Activated CD8-positive, alpha-beta memory T cell treated with anti-CD3 and anti-CD28 coated beads, Interleukin-2, amount 50 U/mL, for 48 hours (primary cell): ENCODE measurements at regions not wholly inside any gene's neighbourhood (a gene's known extent, or its start where the extent isn't known, plus 50 kb on each side); places are given as distances from the start of the nearest gene placed in this dataset.
"Not testable (repeated sequence)": the region's sequence is repeated elsewhere in the genome, so short reads cannot be mapped to it uniquely, and the experiment has no call there.

Experiments used
- DNase-seq: peaks from one replicate; pipeline ENCODE4 v3.0.0-alpha.2; 2020

GRCh38 chr11:37841016-37841415, 1243.0 kb upstream of the RAG2 start:
- no peak for DNase-seq

- DNase-seq, result not testable (repeated sequence)
These were observed 1242.3 kb upstream of the RAG2 start for GRCh38 chr11:37840345-37840744.

GRCh38 chr11:37830529-37830928, 1232.5 kb upstream of the RAG2 start:
- DNase-seq, result no peak

GRCh38 chr11:37817727-37818270, 1219.8 kb upstream of the RAG2 start:
- DNase-seq, result no peak

GRCh38 chr11:37812281-37812880, 1214.3 kb upstream of the RAG2 start:
- no peak for DNase-seq

- no peak for DNase-seq
These were observed 1213.3 kb upstream of the RAG2 start for GRCh38 chr11:37811349-37811748.

GRCh38 chr11:37804666-37805065, 1206.6 kb upstream of the RAG2 start:
- no peak for DNase-seq

- DNase-seq, result no peak
These were observed 1190.3 kb upstream of the RAG2 start for GRCh38 chr11:37788141-37788877.

GRCh38 chr11:37786214-37786755, 1188.2 kb upstream of the RAG2 start:
- DNase-seq, result no peak

- no peak for DNase-seq
These were observed 1176.4 kb upstream of the RAG2 start for GRCh38 chr11:37774441-37774840.

GRCh38 chr11:37770145-37770544, 1172.1 kb upstream of the RAG2 start:
- DNase-seq, result no peak

- DNase-seq, result no peak
These were observed 1164.0 kb upstream of the RAG2 start for GRCh38 chr11:37762079-37762478.

- no peak for DNase-seq
These were observed 1157.5 kb upstream of the RAG2 start for GRCh38 chr11:37755521-37755920.

GRCh38 chr11:37748641-37749040, 1150.6 kb upstream of the RAG2 start:
- no peak for DNase-seq

- DNase-seq, result no peak
These were observed 1149.1 kb upstream of the RAG2 start for GRCh38 chr11:37747121-37747520.

GRCh38 chr11:37727371-37727770, 1129.3 kb upstream of the RAG2 start:
- no peak for DNase-seq

- DNase-seq, result no peak
These were observed 1126.3 kb upstream of the RAG2 start for GRCh38 chr11:37724315-37724714.

GRCh38 chr11:37721485-37721884, 1123.4 kb upstream of the RAG2 start:
- no peak for DNase-seq

- DNase-seq, result no peak
These were observed 1120.5 kb upstream of the RAG2 start for GRCh38 chr11:37718431-37718999.

- DNase-seq, result no peak
These were observed 1114.2 kb upstream of the RAG2 start for GRCh38 chr11:37712251-37712650.

- DNase-seq, result no peak
These were observed 1112.0 kb upstream of the RAG2 start for GRCh38 chr11:37710031-37710430.

- DNase-seq, result no peak
These were observed 1106.8 kb upstream of the RAG2 start for GRCh38 chr11:37704791-37705190.

GRCh38 chr11:37699644-37700043, 1101.6 kb upstream of the RAG2 start:
- DNase-seq, result no peak

- DNase-seq, result no peak
These were observed 1097.2 kb upstream of the RAG2 start for GRCh38 chr11:37695283-37695682.
